Gastroesophageal sphincter (tissue), 3 donors: ENCODE measurements at regions not wholly inside any gene's neighbourhood (a gene's known extent, or its start where the extent isn't known, plus 50 kb on each side); places are given as distances from the start of the nearest gene placed in this dataset.

Experiments used
- POLR2AphosphoS5 ChIP-seq: sonication (generic); formaldehyde crosslinking; IDR thresholded peaks from one replicate; pipeline ENCODE4 v1.6.1; 2017; ENCODE audit warnings: antibody characterized with exemption
- TF ChIP-seq, protein P1 (sequence below), 4 experiments: fragments of 200-600 bp in 2 of 4; fragments of 450-650 bp in 2 of 4; sonication (generic) in 1 of 4; IDR thresholded peaks; one replicate each; pipeline ENCODE4 v1.5.1; 2017 to 2019; ENCODE audit warnings: antibody characterized with exemption in 4 of 4, mild to moderate bottlenecking in 2 of 4, moderate library complexity in 2 of 4

DNA sequence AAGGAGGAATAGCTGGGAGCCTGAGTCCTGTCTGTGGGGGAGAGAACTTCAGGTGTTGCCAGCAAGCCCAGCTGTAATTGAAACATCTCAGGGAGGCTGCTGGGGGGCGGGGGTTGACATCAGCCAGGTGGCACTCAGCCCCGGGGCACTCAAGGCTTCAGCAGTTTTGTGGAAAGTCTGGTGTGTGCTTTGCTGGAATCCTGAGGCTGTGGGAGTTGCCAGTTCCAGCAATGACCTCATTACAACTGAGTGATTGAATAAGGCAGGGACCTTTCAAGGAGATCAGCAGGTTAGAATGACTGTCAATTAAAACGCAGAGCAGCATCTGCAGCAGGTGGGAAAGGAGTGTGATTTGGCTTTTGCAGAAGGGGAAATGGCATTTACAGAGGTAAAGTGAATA is 75.7 kb downstream of the FAM43A start:
- TF ChIP-seq, protein P1, sequence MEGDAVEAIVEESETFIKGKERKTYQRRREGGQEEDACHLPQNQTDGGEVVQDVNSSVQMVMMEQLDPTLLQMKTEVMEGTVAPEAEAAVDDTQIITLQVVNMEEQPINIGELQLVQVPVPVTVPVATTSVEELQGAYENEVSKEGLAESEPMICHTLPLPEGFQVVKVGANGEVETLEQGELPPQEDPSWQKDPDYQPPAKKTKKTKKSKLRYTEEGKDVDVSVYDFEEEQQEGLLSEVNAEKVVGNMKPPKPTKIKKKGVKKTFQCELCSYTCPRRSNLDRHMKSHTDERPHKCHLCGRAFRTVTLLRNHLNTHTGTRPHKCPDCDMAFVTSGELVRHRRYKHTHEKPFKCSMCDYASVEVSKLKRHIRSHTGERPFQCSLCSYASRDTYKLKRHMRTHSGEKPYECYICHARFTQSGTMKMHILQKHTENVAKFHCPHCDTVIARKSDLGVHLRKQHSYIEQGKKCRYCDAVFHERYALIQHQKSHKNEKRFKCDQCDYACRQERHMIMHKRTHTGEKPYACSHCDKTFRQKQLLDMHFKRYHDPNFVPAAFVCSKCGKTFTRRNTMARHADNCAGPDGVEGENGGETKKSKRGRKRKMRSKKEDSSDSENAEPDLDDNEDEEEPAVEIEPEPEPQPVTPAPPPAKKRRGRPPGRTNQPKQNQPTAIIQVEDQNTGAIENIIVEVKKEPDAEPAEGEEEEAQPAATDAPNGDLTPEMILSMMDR (IDR thresholded peaks at IDR 0.05): no peak
- no peak for TF ChIP-seq POLR2AphosphoS5
